CD4-positive, alpha-beta memory T cell (primary cell): ENCODE measurements at regions not wholly inside any gene's neighbourhood (a gene's known extent, or its start where the extent isn't known, plus 50 kb on each side); places are given as distances from the start of the nearest gene placed in this dataset.

Experiments used
- CTCF ChIA-PET: fragments of 350-600 bp; sonication (Branson Sonifier 250); formaldehyde crosslinking; loops from one replicate; lab custom pipeline; 2021; ENCODE audit warnings: inconsistent platforms; ENCODE audit not compliant: partially characterized antibody; lab: Charles Lee
- POLR2A ChIA-PET: fragments of 350-600 bp; sonication (Branson Sonifier 250); formaldehyde crosslinking; loops from one replicate; lab custom pipeline; 2021; ENCODE audit not compliant: partially characterized antibody; lab: Charles Lee
- DNase-seq, 5 donors: peaks; one replicate each; pipeline versions ENCODE4 v3.0.0 to v3.0.0-alpha.2; 2020 to 2022; ENCODE audit warnings: mixed read lengths in 1 of 5
- H3K27ac ChIP-seq: one replicate; pipeline ENCODE4 v1.7.0; 2013; ENCODE audit warnings: low read depth, low read length
- H3K27me3 ChIP-seq: 2 replicates; pipeline ENCODE4 v1.7.0; 2013; ENCODE audit warnings: mild to moderate bottlenecking, low read length, moderate library complexity; ENCODE audit not compliant: insufficient read depth
- H3K36me3 ChIP-seq: 2 replicates; pipeline ENCODE4 v1.7.0; 2013; ENCODE audit warnings: mild to moderate bottlenecking, low read length, moderate library complexity; ENCODE audit not compliant: insufficient read depth
- H3K4me1 ChIP-seq: 2 replicates; pipeline ENCODE4 v1.7.0; 2013; ENCODE audit warnings: mild to moderate bottlenecking, low read length, moderate library complexity; ENCODE audit not compliant: insufficient read depth
- H3K4me3 ChIP-seq, 2 donors: one replicate each; pipeline ENCODE4 v1.7.0; 2013; ENCODE audit warnings: low read length in 2 of 2, mild to moderate bottlenecking in 1 of 2
- H3K9me3 ChIP-seq, 2 donors: one replicate each; pipeline ENCODE4 v1.7.0; 2013; ENCODE audit warnings: low read length in 2 of 2, control low read depth in 1 of 2; ENCODE audit not compliant: control insufficient read depth in 1 of 2
- H3K27ac Mint-ChIP-seq, 7 donors: one replicate each; pipeline ENCODE4 v1.8.0; 2020 to 2021; ENCODE audit warnings: mixed read lengths in 7 of 7, mild to moderate bottlenecking in 6 of 7, inconsistent platforms in 3 of 7, moderate library complexity in 3 of 7
- H3K27me3 Mint-ChIP-seq, 2 donors: one replicate each; pipeline ENCODE4 v1.8.0; 2020 to 2021; ENCODE audit warnings: mixed read lengths in 2 of 2
- H3K36me3 Mint-ChIP-seq, 2 donors: one replicate each; pipeline ENCODE4 v1.8.0; 2020 to 2021; ENCODE audit warnings: mixed read lengths in 2 of 2, inconsistent platforms in 1 of 2, mild to moderate bottlenecking in 1 of 2
- H3K4me1 Mint-ChIP-seq, 4 donors: one replicate each; pipeline ENCODE4 v1.8.0; 2020 to 2021; ENCODE audit warnings: mixed read lengths in 4 of 4, mild to moderate bottlenecking in 1 of 4
- H3K4me3 Mint-ChIP-seq, 8 donors: one replicate each; pipeline ENCODE4 v1.8.0; 2020 to 2021; ENCODE audit warnings: mixed read lengths in 8 of 8, mild to moderate bottlenecking in 7 of 8, moderate library complexity in 6 of 8, inconsistent platforms in 3 of 8
- H3K9me3 Mint-ChIP-seq, 8 donors: one replicate each; pipeline ENCODE4 v1.8.0; 2020 to 2021; ENCODE audit warnings: mixed read lengths in 8 of 8, mild to moderate bottlenecking in 5 of 8, inconsistent platforms in 3 of 8, moderate library complexity in 1 of 8
- intact Hi-C: fragments of 100-400 bp; cut with micrococcal nuclease; formaldehyde crosslinking; loops from one replicate; pipeline ENCODE4 v1.15.1; 2023

GRCh38 chr2:176830362-176830761 is 382.2 kb upstream of the HNRNPA3 start:
- CTCF ChIA-PET = interaction anchor here (2.9 kb wide), 1 partner anchor 17 kb away, joined by 9 read pairs; no protein-coding TSS in a partner anchor
- H3K27ac Mint-ChIP-seq = peak overlapping the region in 2 of 7 donors; percentile 3 to 5
- H3K4me3 ChIP-seq = no peak overlapping the region
- H3K4me3 Mint-ChIP-seq = no peak overlapping the region
- peaks cover 9 to 20% (median 17%) of the 10 kb centered on the region in 4 donors for H3K4me1 Mint-ChIP-seq
- POLR2A ChIA-PET = no interaction called here
- peaks cover 2 to 11% of the 10 kb centered on the region in 2 donors for H3K27me3 Mint-ChIP-seq
- H3K27me3 ChIP-seq = no peaks in the 10 kb centered on the region
- no peak overlapping the region for H3K27ac ChIP-seq
- H3K36me3 ChIP-seq = no peaks in the 10 kb centered on the region
- no peaks in the 10 kb centered on the region for H3K9me3 ChIP-seq
- H3K9me3 Mint-ChIP-seq = no peaks in the 10 kb centered on the region
- peak in 1 of 5 donors; percentile 18 for DNase-seq
- H3K4me1 ChIP-seq = peaks cover 17% of the 10 kb centered on the region
- no peaks in the 10 kb centered on the region for H3K36me3 Mint-ChIP-seq
- intact Hi-C loops = no loop called here

GRCh38 chr2:176832086-176832485 is 380.5 kb upstream of the HNRNPA3 start:
- ChIA-PET POLR2A (no interaction called here), CTCF (interaction anchor here (1.0 kb wide), 1 partner anchor 23 kb away, joined by 3 read pairs; no protein-coding TSS in a partner anchor)
- Histone ChIP-seq H3K27me3 (no peaks in the 10 kb centered on the region), H3K27ac (no peak overlapping the region), H3K9me3 (no peaks in the 10 kb centered on the region), H3K4me1 (peaks cover 5% of the 10 kb centered on the region), H3K36me3 (no peaks in the 10 kb centered on the region), H3K4me3 (no peak overlapping the region)
- Mint-ChIP-seq H3K27ac (no peak overlapping the region), H3K4me1 (peaks cover under 1 to 5% (median 2%) of the 10 kb centered on the region in 4 donors), H3K27me3 (peaks cover 5 to 11% of the 10 kb centered on the region in 2 donors), H3K9me3 (no peaks in the 10 kb centered on the region), H3K36me3 (no peaks in the 10 kb centered on the region), H3K4me3 (no peak overlapping the region)
- no peak for DNase-seq
- intact Hi-C loops = no loop called here

- Mint-ChIP-seq H3K36me3 (no peaks in the 10 kb centered on the region), H3K4me1 (peaks cover 0 to 3% (median 0%) of the 10 kb centered on the region in 4 donors), H3K9me3 (no peaks in the 10 kb centered on the region), H3K4me3 (no peak overlapping the region), H3K27me3 (peaks cover 5 to 11% of the 10 kb centered on the region in 2 donors), H3K27ac (no peak overlapping the region)
- Histone ChIP-seq H3K27ac (no peak overlapping the region), H3K27me3 (no peaks in the 10 kb centered on the region), H3K9me3 (no peaks in the 10 kb centered on the region), H3K4me1 (no peaks in the 10 kb centered on the region), H3K4me3 (no peak overlapping the region), H3K36me3 (no peaks in the 10 kb centered on the region)
- intact Hi-C loops = no loop called here
- POLR2A ChIA-PET = no interaction called here
- CTCF ChIA-PET = no interaction called here
- no peak for DNase-seq
Measured at GRCh38 chr2:176833671-176834070, 378.9 kb upstream of the HNRNPA3 start.

- Mint-ChIP-seq H3K4me3 (no peak overlapping the region), H3K9me3 (no peaks in the 10 kb centered on the region), H3K36me3 (no peaks in the 10 kb centered on the region), H3K4me1 (peaks cover 0 to 3% (median 0%) of the 10 kb centered on the region in 4 donors), H3K27ac (no peak overlapping the region), H3K27me3 (peaks cover 5 to 11% of the 10 kb centered on the region in 2 donors)
- no peaks in the 10 kb centered on the region for H3K9me3 ChIP-seq
- H3K4me1 ChIP-seq = no peaks in the 10 kb centered on the region
- intact Hi-C loops = no loop called here
- H3K27ac ChIP-seq = no peak overlapping the region
- ChIA-PET POLR2A (no interaction called here), CTCF (no interaction called here)
- H3K27me3 ChIP-seq = no peaks in the 10 kb centered on the region
- no peak overlapping the region for H3K4me3 ChIP-seq
- no peaks in the 10 kb centered on the region for H3K36me3 ChIP-seq
- no peak for DNase-seq
Measured at GRCh38 chr2:176834226-176834625, 378.4 kb upstream of the HNRNPA3 start.

GRCh38 chr2:176843208-176843607 is 369.4 kb upstream of the HNRNPA3 start:
- Histone ChIP-seq H3K4me3 (no peak overlapping the region), H3K27ac (no peak overlapping the region), H3K9me3 (no peaks in the 10 kb centered on the region), H3K27me3 (no peaks in the 10 kb centered on the region), H3K4me1 (peaks cover 4% of the 10 kb centered on the region), H3K36me3 (no peaks in the 10 kb centered on the region)
- CTCF ChIA-PET = interaction anchor here (0.6 to 1.3 kb wide), 2 partner anchors 13 to 50 kb away, joined by 3 to 4 read pairs; no protein-coding TSS in a partner anchor
- POLR2A ChIA-PET = no interaction called here
- DNase-seq = no peak
- Mint-ChIP-seq H3K27me3 (peaks cover 0 to 2% of the 10 kb centered on the region in 2 donors), H3K9me3 (peaks cover 0 to 2% (median 0%) of the 10 kb centered on the region in 8 donors), H3K4me3 (no peak overlapping the region), H3K4me1 (peaks cover 0 to 9% (median 2%) of the 10 kb centered on the region in 4 donors), H3K36me3 (no peaks in the 10 kb centered on the region), H3K27ac (no peak overlapping the region)
- intact Hi-C loops = no loop called here

GRCh38 chr2:176844461-176844860 is 368.1 kb upstream of the HNRNPA3 start:
- Histone ChIP-seq H3K36me3 (no peaks in the 10 kb centered on the region), H3K27me3 (no peaks in the 10 kb centered on the region), H3K9me3 (no peaks in the 10 kb centered on the region), H3K4me1 (peaks cover 4% of the 10 kb centered on the region), H3K27ac (no peak overlapping the region), H3K4me3 (no peak overlapping the region)
- Mint-ChIP-seq H3K4me1 (peaks cover 0 to 9% (median 2%) of the 10 kb centered on the region in 4 donors), H3K36me3 (no peaks in the 10 kb centered on the region), H3K27ac (peak overlapping the region in 1 of 7 donors; percentile 13), H3K4me3 (no peak overlapping the region), H3K27me3 (peaks cover 4% of the 10 kb centered on the region in 2 donors), H3K9me3 (peaks cover 0 to 5% (median 0%) of the 10 kb centered on the region in 8 donors)
- intact Hi-C loops = no loop called here
- POLR2A ChIA-PET = no interaction called here
- no peak for DNase-seq
- CTCF ChIA-PET = no interaction called here

GRCh38 chr2:176845718-176846117 is 366.9 kb upstream of the HNRNPA3 start:
- H3K27me3 Mint-ChIP-seq = peaks cover 4 to 5% of the 10 kb centered on the region in 2 donors
- H3K4me3 Mint-ChIP-seq = peak overlapping the region in 1 of 8 donors; percentile 25
- Histone ChIP-seq H3K9me3 (no peaks in the 10 kb centered on the region), H3K4me3 (no peak overlapping the region), H3K27me3 (no peaks in the 10 kb centered on the region), H3K27ac (no peak overlapping the region), H3K36me3 (no peaks in the 10 kb centered on the region), H3K4me1 (peaks cover 4% of the 10 kb centered on the region)
- ChIA-PET POLR2A (no interaction called here), CTCF (no interaction called here)
- H3K9me3 Mint-ChIP-seq = peaks cover 0 to 5% (median 0%) of the 10 kb centered on the region in 8 donors
- no peak for DNase-seq
- H3K36me3 Mint-ChIP-seq = no peaks in the 10 kb centered on the region
- peaks cover 0 to 10% (median 2%) of the 10 kb centered on the region in 4 donors for H3K4me1 Mint-ChIP-seq
- intact Hi-C loops = no loop called here
- H3K27ac Mint-ChIP-seq = no peak overlapping the region
